HepG2 (cell line): ENCODE measurements at regions not wholly inside any gene's neighbourhood (a gene's known extent, or its start where the extent isn't known, plus 50 kb on each side); places are given as distances from the start of the nearest gene placed in this dataset.

Experiments used
- BCL6 ChIP-seq: IDR thresholded peaks from 2 replicates; pipeline ENCODE4 v1.6.1; 2016; ENCODE audit warnings: missing genetic modification reagents, missing compliant biosample characterization
- BRCA1 ChIP-seq: sonication (generic); formaldehyde crosslinking; IDR thresholded peaks from 2 replicates; pipeline ENCODE4 v1.4.0; 2020; ENCODE audit warnings: missing genetic modification reagents
- CENPT ChIP-seq: sonication (generic); formaldehyde crosslinking; IDR thresholded peaks from 2 replicates; pipeline ENCODE4 v1.8.0; 2022; ENCODE audit warnings: low read depth, mild to moderate bottlenecking, moderate library complexity, missing genetic modification reagents
- HNF1A ChIP-seq, 2 experiments: sonication (generic) in 1 of 2; formaldehyde crosslinking in 1 of 2; IDR thresholded peaks; 2 replicates each; pipeline versions ENCODE4 v1.4.0 to v1.6.1; 2016 to 2020; ENCODE audit warnings: borderline replicate concordance in 1 of 2, low read depth in 1 of 2, mild to moderate bottlenecking in 1 of 2, missing genetic modification reagents in 1 of 2
- HNRNPLL ChIP-seq: fragments of 200-400 bp; formaldehyde crosslinking; IDR thresholded peaks from 2 replicates; pipeline ENCODE4 v1.6.1; 2017; ENCODE audit warnings: mild to moderate bottlenecking, low read depth, low read length; ENCODE audit not compliant: poor library complexity, severe bottlenecking
- IRX3 ChIP-seq: sonication (generic); formaldehyde crosslinking; IDR thresholded peaks from 2 replicates; pipeline ENCODE4 v1.8.1; 2023; ENCODE audit warnings: mild to moderate bottlenecking, low read depth, missing genetic modification reagents, borderline replicate concordance
- KDM3A ChIP-seq: IDR thresholded peaks from 2 replicates; pipeline ENCODE4 v1.6.1; 2018; ENCODE audit warnings: low read depth, missing compliant biosample characterization
- KDM6A ChIP-seq: IDR thresholded peaks from 2 replicates; pipeline ENCODE4 v1.6.1; 2016; ENCODE audit warnings: low read depth
- NCOA1 ChIP-seq: sonication (generic); formaldehyde crosslinking; IDR thresholded peaks from 2 replicates; pipeline ENCODE4 v1.9.0; 2021; ENCODE audit warnings: missing genetic modification reagents
- PATZ1 ChIP-seq: sonication (generic); formaldehyde crosslinking; IDR thresholded peaks from 2 replicates; pipeline ENCODE4 v1.4.0; 2020; ENCODE audit warnings: missing genetic modification reagents
- YEATS4 ChIP-seq: sonication (generic); formaldehyde crosslinking; IDR thresholded peaks from 2 replicates; pipeline ENCODE4 v1.4.0; 2020; ENCODE audit warnings: missing genetic modification reagents, borderline replicate concordance
- ZNF234 ChIP-seq: sonication (generic); formaldehyde crosslinking; conservative IDR thresholded peaks from 2 replicates; pipeline ENCODE4 v1.5.1; 2020; ENCODE audit warnings: mild to moderate bottlenecking, missing genetic modification reagents
- ZNF263 ChIP-seq: sonication (generic); formaldehyde crosslinking; IDR thresholded peaks from 2 replicates; pipeline ENCODE4 v1.4.0; 2020; ENCODE audit warnings: missing genetic modification reagents
- ZNF281 ChIP-seq: sonication (generic); formaldehyde crosslinking; IDR thresholded peaks from 2 replicates; pipeline ENCODE4 v1.4.0; 2020; ENCODE audit warnings: missing genetic modification reagents, borderline replicate concordance
- ZNF441 ChIP-seq: sonication (generic); formaldehyde crosslinking; IDR thresholded peaks from 2 replicates; pipeline ENCODE4 v1.7.0; 2021; ENCODE audit warnings: missing genetic modification reagents, borderline replicate concordance
- ZNF510 ChIP-seq: sonication (generic); formaldehyde crosslinking; IDR thresholded peaks from 2 replicates; pipeline ENCODE4 v1.4.0; 2020; ENCODE audit warnings: low read depth, mild to moderate bottlenecking, missing genetic modification reagents
- ZNF564 ChIP-seq: sonication (generic); formaldehyde crosslinking; IDR thresholded peaks from 2 replicates; pipeline ENCODE4 v1.8.1; 2023; ENCODE audit warnings: mild to moderate bottlenecking, missing genetic modification reagents
- ZNF629 ChIP-seq: sonication (generic); formaldehyde crosslinking; conservative IDR thresholded peaks from 2 replicates; pipeline ENCODE4 v1.5.0; 2020; ENCODE audit warnings: missing genetic modification reagents
- ZNF724P ChIP-seq: sonication (generic); formaldehyde crosslinking; IDR thresholded peaks from 2 replicates; pipeline ENCODE4 v1.8.0; 2022; ENCODE audit warnings: missing genetic modification reagents, borderline replicate concordance
- ZNF768 ChIP-seq: sonication (generic); formaldehyde crosslinking; IDR thresholded peaks from 2 replicates; pipeline ENCODE4 v1.4.0; 2020; ENCODE audit warnings: missing genetic modification reagents
- TF ChIP-seq, protein P1 (sequence below): sonication (generic); formaldehyde crosslinking; IDR thresholded peaks from 2 replicates; pipeline ENCODE4 v1.8.0; 2023; ENCODE audit warnings: mild to moderate bottlenecking, missing genetic modification reagents

GRCh38 chr14:80003138-80003537 is 208.2 kb downstream of the DIO2 start (continued):
- peak; percentile 27; the same call in 1 of the 2 replicates for TF ChIP-seq PATZ1
- TF ChIP-seq KDM3A (CRISPR knock-in tag): no peak
- TF ChIP-seq YEATS4: no peak
- no peak for TF ChIP-seq ZNF724P (CRISPR knock-in tag)
- no peak for TF ChIP-seq HNRNPLL
- TF ChIP-seq ZNF768 (CRISPR knock-in tag): no peak
- TF ChIP-seq, protein P1, sequence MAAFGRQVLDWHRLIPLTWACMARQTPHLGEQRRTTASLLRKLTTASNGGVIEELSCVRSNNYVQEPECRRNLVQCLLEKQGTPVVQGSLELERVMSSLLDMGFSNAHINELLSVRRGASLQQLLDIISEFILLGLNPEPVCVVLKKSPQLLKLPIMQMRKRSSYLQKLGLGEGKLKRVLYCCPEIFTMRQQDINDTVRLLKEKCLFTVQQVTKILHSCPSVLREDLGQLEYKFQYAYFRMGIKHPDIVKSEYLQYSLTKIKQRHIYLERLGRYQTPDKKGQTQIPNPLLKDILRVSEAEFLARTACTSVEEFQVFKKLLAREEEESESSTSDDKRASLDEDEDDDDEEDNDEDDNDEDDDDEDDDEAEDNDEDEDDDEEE (CRISPR knock-in tag): no peak
- no peak for TF ChIP-seq CENPT
- TF ChIP-seq BCL6 (CRISPR knock-in tag): peak; percentile 75
- TF ChIP-seq BRCA1: no peak
- no peak for TF ChIP-seq ZNF441
- TF ChIP-seq ZNF281 (CRISPR knock-in tag): peak; percentile 34; the same call in 1 of the 2 replicates
- no peak for TF ChIP-seq ZNF234 (CRISPR knock-in tag)
- TF ChIP-seq ZNF629 (CRISPR knock-in tag): no peak
- TF ChIP-seq KDM6A (CRISPR knock-in tag): 0 out of 2 replicates have a peak, but pooled peaks have one; percentile 14
- no peak for TF ChIP-seq ZNF564 (CRISPR knock-in tag)
- no peak for TF ChIP-seq ZNF263
- peak; percentile 41; the same call in 1 of the 2 replicates for TF ChIP-seq HNF1A (IDR thresholded peaks at IDR 0.05; ENCODE audit: low read depth)
- peak; percentile 43; the same call in 1 of the 2 replicates for TF ChIP-seq HNF1A (CRISPR knock-in tag; IDR thresholded peaks at IDR 0.05; ENCODE audit: borderline replicate concordance)
- TF ChIP-seq IRX3: no peak
- TF ChIP-seq NCOA1: no peak
- no peak for TF ChIP-seq ZNF510 (CRISPR knock-in tag)
